Right hindlimb (tissue), 1 donor: ENCODE measurements at regions not wholly inside any gene's neighbourhood (a gene's known extent, or its start where the extent isn't known, plus 50 kb on each side); places are given as distances from the start of the nearest gene placed in this dataset.
"Not testable (repeated sequence)": the region's sequence is repeated elsewhere in the genome, so short reads cannot be mapped to it uniquely, and the experiment has no call there.

ENCODE experiments used
- DNase-seq: peaks from one replicate; pipeline ENCODE4 v3.0.0-alpha.2; 2018

- no peak for DNase-seq
Measured at GRCh38 chr4:183816077-183816476, 89.0 kb upstream of the STOX2 start.

- no peak for DNase-seq
Measured at GRCh38 chr4:183816882-183817509, 88.1 kb upstream of the STOX2 start.

- not testable (repeated sequence) for DNase-seq
Measured at GRCh38 chr4:183818591-183818990, 86.5 kb upstream of the STOX2 start.

GRCh38 chr4:183821076-183821853, 83.8 kb upstream of the STOX2 start:
- no peak for DNase-seq

GRCh38 chr4:183823434-183823833, 81.7 kb upstream of the STOX2 start:
- peak; percentile 63 for DNase-seq

- DNase-seq = no peak
Measured at GRCh38 chr4:183825346-183825745, 79.8 kb upstream of the STOX2 start.

- DNase-seq = no peak
Measured at GRCh38 chr4:183826461-183826860, 78.6 kb upstream of the STOX2 start.

GRCh38 chr4:183828125-183828524, 77.0 kb upstream of the STOX2 start:
- DNase-seq = no peak

- DNase-seq = no peak
Measured at GRCh38 chr4:183828839-183829238, 76.3 kb upstream of the STOX2 start.

- no peak for DNase-seq
Measured at GRCh38 chr4:183830438-183830985, 74.6 kb upstream of the STOX2 start.

GRCh38 chr4:183831026-183831446, 74.1 kb upstream of the STOX2 start:
- no peak for DNase-seq

GRCh38 chr4:183831683-183832082, 73.4 kb upstream of the STOX2 start:
- no peak for DNase-seq

GRCh38 chr4:183832776-183833450, 72.2 kb upstream of the STOX2 start:
- DNase-seq = no peak

- no peak for DNase-seq
Measured at GRCh38 chr4:183834252-183834651, 70.9 kb upstream of the STOX2 start.

GRCh38 chr4:183837222-183837621, 67.9 kb upstream of the STOX2 start:
- no peak for DNase-seq

- DNase-seq = no peak
Measured at GRCh38 chr4:183838987-183839712, 66.0 kb upstream of the STOX2 start.

- peak; percentile 86 for DNase-seq
Measured at GRCh38 chr4:183840311-183840710, 64.8 kb upstream of the STOX2 start.

GRCh38 chr4:183841001-183841400, 64.1 kb upstream of the STOX2 start:
- DNase-seq = no peak

GRCh38 chr4:183842129-183842528, 63.0 kb upstream of the STOX2 start:
- DNase-seq = no peak

- DNase-seq = peak; percentile 46
Measured at GRCh38 chr4:183843248-183843671, 61.8 kb upstream of the STOX2 start.

GRCh38 chr4:183846951-183847350, 58.2 kb upstream of the STOX2 start:
- no peak for DNase-seq

GRCh38 chr4:183848805-183849204, 56.3 kb upstream of the STOX2 start:
- peak; percentile 65 for DNase-seq
